Liver (tissue), 8 donors: ENCODE measurements at regions not wholly inside any gene's neighbourhood (a gene's known extent, or its start where the extent isn't known, plus 50 kb on each side); places are given as distances from the start of the nearest gene placed in this dataset.

ENCODE experiments used
- DNase-seq: peaks from one replicate; pipeline ENCODE4 v3.0.0-alpha.2; 2017; ENCODE audit warnings: low spot score
- H3K27ac ChIP-seq, 2 donors: one replicate each; pipeline ENCODE4 v1.7.0; 2013; ENCODE audit warnings: inconsistent platforms in 2 of 2, low read length in 2 of 2, control low read depth in 1 of 2, low read depth in 1 of 2, mild to moderate bottlenecking in 1 of 2
- H3K27me3 ChIP-seq, 4 donors: one replicate each; pipeline versions ENCODE4 v1.6.1 to v1.7.0; 2013; ENCODE audit warnings: low read length in 3 of 4, inconsistent platforms in 1 of 4, mild to moderate bottlenecking in 1 of 4, moderate library complexity in 1 of 4; ENCODE audit not compliant: control insufficient read depth in 4 of 4, insufficient read depth in 4 of 4
- H3K36me3 ChIP-seq, 4 donors: one replicate each; pipeline versions ENCODE4 v1.6.1 to v1.7.0; 2013; ENCODE audit warnings: low read length in 3 of 4, mild to moderate bottlenecking in 3 of 4, low read depth in 1 of 4, moderate library complexity in 1 of 4; ENCODE audit not compliant: control insufficient read depth in 4 of 4, insufficient read depth in 3 of 4
- H3K4me1 ChIP-seq, 4 donors: one replicate each; pipeline versions ENCODE4 v1.6.1 to v1.7.0; 2013; ENCODE audit warnings: low read length in 3 of 4, mild to moderate bottlenecking in 3 of 4, moderate library complexity in 1 of 4; ENCODE audit not compliant: control insufficient read depth in 4 of 4, insufficient read depth in 4 of 4
- H3K4me3 ChIP-seq, 3 donors: one replicate each; pipeline versions ENCODE4 v1.6.1 to v1.7.0; 2013; ENCODE audit warnings: low read length in 3 of 3, control low read depth in 1 of 3, low read depth in 1 of 3, mild to moderate bottlenecking in 1 of 3
- H3K9ac ChIP-seq, 2 donors: one replicate each; pipeline ENCODE4 v1.7.0; 2013; ENCODE audit warnings: low read length in 2 of 2, mild to moderate bottlenecking in 2 of 2, moderate library complexity in 2 of 2, control low read depth in 1 of 2, low read depth in 1 of 2
- H3K9me3 ChIP-seq, 4 donors: one replicate each; pipeline versions ENCODE4 v1.6.1 to v1.7.0; 2013; ENCODE audit warnings: low read length in 3 of 4; ENCODE audit not compliant: control insufficient read depth in 4 of 4
- FOXA1 ChIP-seq: IDR thresholded peaks from 2 replicates; pipeline ENCODE4 v1.6.1; 2016; ENCODE audit warnings: antibody characterized with exemption
- GABPA ChIP-seq, 2 donors: IDR thresholded peaks in 1 of 2; conservative IDR thresholded peaks in 1 of 2; 2 replicates each; pipeline ENCODE4 v1.6.1; 2016; ENCODE audit warnings: antibody characterized with exemption in 2 of 2, mild to moderate bottlenecking in 1 of 2, moderate library complexity in 1 of 2
- HNF4A ChIP-seq, 2 donors: conservative IDR thresholded peaks; 2 replicates each; pipeline ENCODE4 v1.6.1; 2016; ENCODE audit warnings: antibody characterized with exemption in 2 of 2, mild to moderate bottlenecking in 2 of 2
- HNF4G ChIP-seq: IDR thresholded peaks from 2 replicates; pipeline ENCODE4 v1.6.1; 2016; ENCODE audit warnings: antibody characterized with exemption
- JUND ChIP-seq, 2 donors: IDR thresholded peaks; 2 replicates each; pipeline ENCODE4 v1.6.1; 2016; ENCODE audit warnings: antibody characterized with exemption in 2 of 2
- NR2F2 ChIP-seq: IDR thresholded peaks from 2 replicates; pipeline ENCODE4 v1.6.1; 2016; ENCODE audit warnings: antibody characterized with exemption
- RAD21 ChIP-seq, 2 donors: IDR thresholded peaks; 2 replicates each; pipeline ENCODE4 v1.6.1; 2016; ENCODE audit warnings: antibody characterized with exemption in 2 of 2, mild to moderate bottlenecking in 2 of 2
- REST ChIP-seq: IDR thresholded peaks from 2 replicates; pipeline ENCODE4 v1.6.1; 2016; ENCODE audit warnings: antibody characterized with exemption, mild to moderate bottlenecking
- RXRA ChIP-seq, 2 donors: IDR thresholded peaks; 2 replicates each; pipeline ENCODE4 v1.6.1; 2017 to 2018; ENCODE audit warnings: antibody characterized with exemption in 2 of 2, mild to moderate bottlenecking in 1 of 2
- SP1 ChIP-seq: IDR thresholded peaks from 2 replicates; pipeline ENCODE4 v1.6.1; 2018; ENCODE audit warnings: antibody characterized with exemption, mild to moderate bottlenecking
- TAF1 ChIP-seq: conservative IDR thresholded peaks from 2 replicates; pipeline ENCODE4 v1.6.1; 2016; ENCODE audit warnings: antibody characterized with exemption, mild to moderate bottlenecking
- YY1 ChIP-seq: IDR thresholded peaks from 2 replicates; pipeline ENCODE4 v1.6.1; 2016; ENCODE audit warnings: antibody characterized with exemption, mild to moderate bottlenecking
- WGBS: extraction: QIAGEN DNeasy Blood & Tissue Kit; methylation state at CpG from one replicate; pipeline ENCODE4 v1.1.7; 2013; 5-methylcytosine and 5-hydroxymethylcytosine counted together
- TF ChIP-seq, protein P1 (sequence below): IDR thresholded peaks from 2 replicates; pipeline ENCODE4 v1.6.1; 2016; ENCODE audit warnings: antibody characterized with exemption
- TF ChIP-seq, protein P2 (sequence below): IDR thresholded peaks from 2 replicates; pipeline ENCODE4 v1.6.1; 2016; ENCODE audit warnings: antibody characterized with exemption
- TF ChIP-seq, protein P3 (sequence below): fragments of 150-350 bp; IDR thresholded peaks from 2 replicates; pipeline ENCODE4 v1.5.1; 2017; ENCODE audit warnings: improper control_type of control experiment, low read depth, low read length; ENCODE audit not compliant: missing input control
- TF ChIP-seq, protein P4 (sequence below): IDR thresholded peaks from 2 replicates; pipeline ENCODE4 v1.6.1; 2016; ENCODE audit warnings: antibody characterized with exemption
- donor health status: healthy.
- donor health status: healthy.
- donor health status: healthy.
- donor health status: healthy.
- donor health status: healthy.

- peaks cover 0 to 3% (median 0%) of the 10 kb centered on the region in 4 donors for H3K36me3 ChIP-seq
- no peaks in the 10 kb centered on the region for H3K9me3 ChIP-seq
- TF ChIP-seq GABPA (IDR thresholded peaks at IDR 0.05 in 1 of 2, conservative IDR thresholded peaks at IDR 0.05 in 1 of 2) = no peak
- no peak for TF ChIP-seq JUND (IDR thresholded peaks at IDR 0.05)
- TF ChIP-seq HNF4A (conservative IDR thresholded peaks at IDR 0.05) = no peak
- no peak for TF ChIP-seq SP1
- TF ChIP-seq, protein P1, sequence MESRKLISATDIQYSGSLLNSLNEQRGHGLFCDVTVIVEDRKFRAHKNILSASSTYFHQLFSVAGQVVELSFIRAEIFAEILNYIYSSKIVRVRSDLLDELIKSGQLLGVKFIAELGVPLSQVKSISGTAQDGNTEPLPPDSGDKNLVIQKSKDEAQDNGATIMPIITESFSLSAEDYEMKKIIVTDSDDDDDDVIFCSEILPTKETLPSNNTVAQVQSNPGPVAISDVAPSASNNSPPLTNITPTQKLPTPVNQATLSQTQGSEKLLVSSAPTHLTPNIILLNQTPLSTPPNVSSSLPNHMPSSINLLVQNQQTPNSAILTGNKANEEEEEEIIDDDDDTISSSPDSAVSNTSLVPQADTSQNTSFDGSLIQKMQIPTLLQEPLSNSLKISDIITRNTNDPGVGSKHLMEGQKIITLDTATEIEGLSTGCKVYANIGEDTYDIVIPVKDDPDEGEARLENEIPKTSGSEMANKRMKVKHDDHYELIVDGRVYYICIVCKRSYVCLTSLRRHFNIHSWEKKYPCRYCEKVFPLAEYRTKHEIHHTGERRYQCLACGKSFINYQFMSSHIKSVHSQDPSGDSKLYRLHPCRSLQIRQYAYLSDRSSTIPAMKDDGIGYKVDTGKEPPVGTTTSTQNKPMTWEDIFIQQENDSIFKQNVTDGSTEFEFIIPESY = no peak
- TF ChIP-seq, protein P2, sequence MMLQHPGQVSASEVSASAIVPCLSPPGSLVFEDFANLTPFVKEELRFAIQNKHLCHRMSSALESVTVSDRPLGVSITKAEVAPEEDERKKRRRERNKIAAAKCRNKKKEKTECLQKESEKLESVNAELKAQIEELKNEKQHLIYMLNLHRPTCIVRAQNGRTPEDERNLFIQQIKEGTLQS = no peak
- TF ChIP-seq, protein P3, sequence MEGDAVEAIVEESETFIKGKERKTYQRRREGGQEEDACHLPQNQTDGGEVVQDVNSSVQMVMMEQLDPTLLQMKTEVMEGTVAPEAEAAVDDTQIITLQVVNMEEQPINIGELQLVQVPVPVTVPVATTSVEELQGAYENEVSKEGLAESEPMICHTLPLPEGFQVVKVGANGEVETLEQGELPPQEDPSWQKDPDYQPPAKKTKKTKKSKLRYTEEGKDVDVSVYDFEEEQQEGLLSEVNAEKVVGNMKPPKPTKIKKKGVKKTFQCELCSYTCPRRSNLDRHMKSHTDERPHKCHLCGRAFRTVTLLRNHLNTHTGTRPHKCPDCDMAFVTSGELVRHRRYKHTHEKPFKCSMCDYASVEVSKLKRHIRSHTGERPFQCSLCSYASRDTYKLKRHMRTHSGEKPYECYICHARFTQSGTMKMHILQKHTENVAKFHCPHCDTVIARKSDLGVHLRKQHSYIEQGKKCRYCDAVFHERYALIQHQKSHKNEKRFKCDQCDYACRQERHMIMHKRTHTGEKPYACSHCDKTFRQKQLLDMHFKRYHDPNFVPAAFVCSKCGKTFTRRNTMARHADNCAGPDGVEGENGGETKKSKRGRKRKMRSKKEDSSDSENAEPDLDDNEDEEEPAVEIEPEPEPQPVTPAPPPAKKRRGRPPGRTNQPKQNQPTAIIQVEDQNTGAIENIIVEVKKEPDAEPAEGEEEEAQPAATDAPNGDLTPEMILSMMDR = no peak
- TF ChIP-seq TAF1 = no peak
- TF ChIP-seq FOXA1 = no peak
- no peak for TF ChIP-seq YY1
- no peak for TF ChIP-seq RXRA (IDR thresholded peaks at IDR 0.05)
- TF ChIP-seq, protein P4, sequence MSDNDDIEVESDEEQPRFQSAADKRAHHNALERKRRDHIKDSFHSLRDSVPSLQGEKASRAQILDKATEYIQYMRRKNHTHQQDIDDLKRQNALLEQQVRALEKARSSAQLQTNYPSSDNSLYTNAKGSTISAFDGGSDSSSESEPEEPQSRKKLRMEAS = no peak
- no peak for TF ChIP-seq HNF4G
- TF ChIP-seq NR2F2 = no peak
- no peak for TF ChIP-seq RAD21 (IDR thresholded peaks at IDR 0.05)
- TF ChIP-seq REST = no peak
- no peak overlapping the region for H3K4me3 ChIP-seq
- no peak overlapping the region for H3K27ac ChIP-seq
- no peak overlapping the region for H3K9ac ChIP-seq
- 86% methylated on average over 2 of the region's 2 CpGs for WGBS
- no peak for DNase-seq
- no peaks in the 10 kb centered on the region for H3K27me3 ChIP-seq
- peaks cover 0 to 12% (median 6%) of the 10 kb centered on the region in 4 donors for H3K4me1 ChIP-seq
Observed at GRCh38 chr12:125978286-125978685, 913.1 kb downstream of the AACS start.
